Adipocyte (in vitro differentiated cells): ENCODE measurements at regions not wholly inside any gene's neighbourhood (a gene's known extent, or its start where the extent isn't known, plus 50 kb on each side); places are given as distances from the start of the nearest gene placed in this dataset.
"Not testable (repeated sequence)": the region's sequence is repeated elsewhere in the genome, so short reads cannot be mapped to it uniquely, and the experiment has no call there.

Experiments used
- DNase-seq: peaks from one replicate; pipeline ENCODE4 v3.0.0-alpha.2; 2015; ENCODE audit warnings: low read depth
- H3K27me3 ChIP-seq: replicated peaks from 2 replicates; pipeline ENCODE4 v1.7.0; 2013; ENCODE audit warnings: mild to moderate bottlenecking, low read length, moderate library complexity; ENCODE audit not compliant: control insufficient read depth, insufficient read depth
- H3K36me3 ChIP-seq: 2 replicates; pipeline ENCODE4 v1.7.0; 2013; ENCODE audit warnings: low read length, mild to moderate bottlenecking, moderate library complexity; ENCODE audit not compliant: control insufficient read depth, insufficient read depth, severe bottlenecking
- H3K4me1 ChIP-seq: 2 replicates; pipeline ENCODE4 v1.7.0; 2013; ENCODE audit warnings: mild to moderate bottlenecking, low read length, moderate library complexity; ENCODE audit not compliant: control insufficient read depth, insufficient read depth
- H3K4me3 ChIP-seq: 2 replicates; pipeline ENCODE4 v1.7.0; 2013; ENCODE audit warnings: mild to moderate bottlenecking, low read length, moderate library complexity
- H3K9ac ChIP-seq: 2 replicates; pipeline ENCODE4 v1.7.0; 2013; ENCODE audit warnings: mild to moderate bottlenecking, low read length, moderate library complexity
- H3K9me3 ChIP-seq: 2 replicates; pipeline ENCODE4 v1.7.0; 2013; ENCODE audit warnings: mild to moderate bottlenecking, low read length, moderate library complexity; ENCODE audit not compliant: control insufficient read depth

- H3K9ac ChIP-seq, result no peak overlapping the region
- H3K4me1 ChIP-seq, result peaks cover 33% of the 10 kb centered on the region
- H3K4me3 ChIP-seq, result no peak overlapping the region
- no peaks in the 10 kb centered on the region for H3K9me3 ChIP-seq
- no peaks in the 10 kb centered on the region for H3K36me3 ChIP-seq
- DNase-seq, result no peak
- H3K27me3 ChIP-seq, result no peaks in the 10 kb centered on the region
Observed at GRCh38 chr3:31102196-31102879, 207.9 kb upstream of the GADL1 start.

- no peak for DNase-seq
- Histone ChIP-seq H3K4me1 (peaks cover 33% of the 10 kb centered on the region), H3K4me3 (no peak overlapping the region), H3K9ac (no peak overlapping the region), H3K36me3 (no peaks in the 10 kb centered on the region), H3K27me3 (no peaks in the 10 kb centered on the region), H3K9me3 (no peaks in the 10 kb centered on the region)
Observed at GRCh38 chr3:31103181-31103580, 208.7 kb upstream of the GADL1 start.

DNA sequence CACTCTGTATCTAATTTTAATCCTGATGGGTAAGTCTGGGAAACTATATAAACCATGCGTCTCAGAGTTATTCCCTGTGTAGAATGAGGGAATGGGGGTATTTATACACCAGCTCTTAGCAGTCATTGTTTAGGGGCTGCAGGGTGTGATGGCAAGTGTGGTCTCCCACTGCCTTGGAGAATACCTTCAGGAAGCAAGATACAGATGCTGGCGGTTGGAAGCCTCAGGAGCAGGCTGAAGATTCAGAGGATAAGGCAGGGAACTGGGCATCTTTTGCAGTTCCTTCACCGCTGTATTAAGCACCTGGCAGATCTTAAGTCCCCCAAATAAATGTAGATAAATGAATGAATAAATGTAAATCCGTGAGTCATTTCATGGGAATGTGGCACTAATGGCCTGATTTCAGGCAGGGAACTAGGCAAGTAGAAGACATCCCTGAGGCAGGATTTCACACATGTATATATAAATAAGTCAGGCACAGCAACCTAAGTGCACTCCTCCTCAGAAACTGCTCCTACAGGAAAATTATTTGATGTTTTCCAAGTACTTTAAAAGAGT lies 209.2 kb upstream of the GADL1 start:
- no peaks in the 10 kb centered on the region for H3K36me3 ChIP-seq
- H3K9me3 ChIP-seq, result no peaks in the 10 kb centered on the region
- no peaks in the 10 kb centered on the region for H3K27me3 ChIP-seq
- no peak overlapping the region for H3K9ac ChIP-seq
- H3K4me1 ChIP-seq, result peaks cover 33% of the 10 kb centered on the region
- H3K4me3 ChIP-seq, result no peak overlapping the region
- no peak for DNase-seq

DNA sequence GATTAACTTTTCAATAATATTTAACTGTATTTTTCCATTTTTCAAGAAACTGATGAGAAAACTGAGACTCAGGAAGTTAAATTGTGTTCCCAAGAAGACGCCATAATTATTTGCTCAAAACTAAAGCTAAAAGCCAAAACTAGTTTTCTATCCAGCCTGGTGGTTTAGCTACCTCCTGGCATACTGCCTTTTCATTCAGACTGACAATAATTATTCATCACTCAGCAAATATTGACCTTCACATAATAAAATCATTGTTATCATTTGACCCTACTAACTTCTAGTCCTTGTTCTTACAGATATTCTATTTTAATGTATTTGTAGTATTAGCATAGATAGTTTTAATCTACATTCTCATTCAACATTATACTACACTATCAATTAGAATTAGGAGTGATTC lies 210.6 kb upstream of the GADL1 start:
- H3K4me3 ChIP-seq, result no peak overlapping the region
- no peak overlapping the region for H3K9ac ChIP-seq
- no peaks in the 10 kb centered on the region for H3K27me3 ChIP-seq
- H3K36me3 ChIP-seq, result no peaks in the 10 kb centered on the region
- H3K4me1 ChIP-seq, result peaks cover 20% of the 10 kb centered on the region
- DNase-seq, result no peak
- no peaks in the 10 kb centered on the region for H3K9me3 ChIP-seq

- Histone ChIP-seq H3K4me1 (peaks cover 20% of the 10 kb centered on the region), H3K9ac (peak overlapping the region; percentile 18), H3K27me3 (no peaks in the 10 kb centered on the region), H3K9me3 (no peaks in the 10 kb centered on the region), H3K4me3 (peak overlapping the region; percentile 49), H3K36me3 (no peaks in the 10 kb centered on the region)
- DNase-seq, result peak; percentile 74
Observed at GRCh38 chr3:31105438-31106077, 211.1 kb upstream of the GADL1 start.

GRCh38 chr3:31106204-31106603 lies 211.7 kb upstream of the GADL1 start:
- peak; percentile 41 for DNase-seq
- Histone ChIP-seq H3K4me3 (peak overlapping the region; percentile 49), H3K36me3 (no peaks in the 10 kb centered on the region), H3K4me1 (peaks cover 20% of the 10 kb centered on the region), H3K9ac (peak overlapping the region; percentile 18), H3K9me3 (no peaks in the 10 kb centered on the region), H3K27me3 (no peaks in the 10 kb centered on the region)

GRCh38 chr3:31106912-31107311 lies 212.5 kb upstream of the GADL1 start:
- no peak for DNase-seq
- no peaks in the 10 kb centered on the region for H3K27me3 ChIP-seq

DNA sequence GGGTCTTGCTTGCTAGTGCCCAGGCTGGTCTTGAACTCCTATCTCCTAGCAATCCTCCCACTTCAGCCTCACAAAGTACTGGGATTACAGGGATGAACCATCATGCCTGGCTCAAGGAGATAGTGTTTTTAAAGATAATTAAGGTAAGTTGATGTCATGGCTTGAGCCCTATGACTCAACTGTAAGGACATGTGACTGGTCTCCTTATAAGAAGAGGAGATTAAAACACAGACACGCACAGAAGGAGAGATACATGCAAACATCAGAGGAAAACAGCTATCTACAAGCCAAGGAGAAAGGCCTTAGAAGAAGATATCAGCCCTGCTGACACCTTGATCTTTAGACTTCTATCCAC lies 220.4 kb upstream of the GADL1 start:
- H3K4me3 ChIP-seq, result no peak overlapping the region
- H3K9ac ChIP-seq, result no peak overlapping the region
- no peak for DNase-seq
- H3K4me1 ChIP-seq, result no peaks in the 10 kb centered on the region
- no peaks in the 10 kb centered on the region for H3K9me3 ChIP-seq
- H3K36me3 ChIP-seq, result no peaks in the 10 kb centered on the region
- H3K27me3 ChIP-seq, result no peaks in the 10 kb centered on the region

More at GRCh38 chr3:31106912-31107311, 212.5 kb upstream of the GADL1 start:
- Histone ChIP-seq H3K4me3 (no peak overlapping the region), H3K9ac (no peak overlapping the region), H3K36me3 (no peaks in the 10 kb centered on the region), H3K4me1 (peaks cover 20% of the 10 kb centered on the region), H3K9me3 (no peaks in the 10 kb centered on the region)

GRCh38 chr3:31115531-31115930 lies 221.1 kb upstream of the GADL1 start:
- DNase-seq, H3K9ac ChIP-seq, H3K4me3 ChIP-seq, H3K9me3 ChIP-seq, H3K4me1 ChIP-seq, H3K36me3 ChIP-seq, H3K27me3 ChIP-seq: not testable (repeated sequence)

DNA sequence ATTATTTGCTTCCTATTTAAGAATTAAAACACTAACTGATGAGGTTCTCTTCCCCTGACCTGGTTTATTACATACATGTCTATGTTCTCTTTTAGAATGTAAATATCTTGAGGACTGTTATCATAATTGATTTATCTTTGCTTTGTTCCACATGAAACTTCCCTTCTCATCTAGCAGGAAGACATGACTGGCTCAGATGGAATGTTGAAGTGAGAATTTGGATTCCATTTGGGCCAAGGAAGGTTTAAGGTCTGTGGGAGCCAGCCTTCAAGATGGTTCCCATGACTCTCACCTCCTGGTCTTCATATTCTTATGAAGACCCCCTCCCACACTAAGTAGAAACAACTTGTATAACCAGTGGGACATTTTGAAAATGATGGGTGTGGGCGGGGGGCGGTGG lies 222.2 kb upstream of the GADL1 start:
- H3K36me3 ChIP-seq, result no peaks in the 10 kb centered on the region
- H3K9me3 ChIP-seq, result no peaks in the 10 kb centered on the region
- no peaks in the 10 kb centered on the region for H3K4me1 ChIP-seq

DNA sequence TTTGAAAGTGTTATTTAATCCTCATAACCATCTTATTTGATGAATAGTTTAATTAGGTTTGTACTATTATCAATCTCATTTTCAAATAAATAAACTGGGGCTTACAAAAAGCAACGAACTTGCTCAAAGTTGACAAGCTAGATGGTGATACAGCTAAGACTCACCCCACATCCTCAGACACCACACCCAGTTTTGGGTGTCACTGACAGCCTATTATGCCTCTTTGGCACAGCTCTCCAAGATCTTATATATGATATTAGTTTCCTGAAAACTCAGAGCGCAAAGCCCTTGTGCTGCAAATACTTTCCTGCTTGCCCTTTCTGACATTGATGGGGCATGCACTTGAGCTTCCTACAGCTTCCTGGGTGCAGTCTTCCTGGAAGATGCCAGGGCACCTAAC lies 223.4 kb upstream of the GADL1 start:
- Histone ChIP-seq H3K27me3 (no peaks in the 10 kb centered on the region), H3K9ac (no peak overlapping the region), H3K4me1 (no peaks in the 10 kb centered on the region), H3K4me3 (no peak overlapping the region), H3K9me3 (no peaks in the 10 kb centered on the region), H3K36me3 (no peaks in the 10 kb centered on the region)
- DNase-seq, result no peak

More for the DNA sequence above, 222.2 kb upstream of the GADL1 start:
- DNase-seq, result no peak
- Histone ChIP-seq H3K27me3 (no peaks in the 10 kb centered on the region), H3K9ac (no peak overlapping the region), H3K4me3 (no peak overlapping the region)
